K562 (cell line): ENCODE measurements at regions not wholly inside any gene's neighbourhood (a gene's known extent, or its start where the extent isn't known, plus 50 kb on each side); places are given as distances from the start of the nearest gene placed in this dataset.

Experiments
- ATAC-seq: fragments of 200-7000 bp; cut with Tn5 transposase; 3 replicates; pipeline ENCODE4 v1.9.1; 2020; ENCODE audit warnings: moderate library complexity
- BruUV-seq: library from RNA; stranded (reverse); fragments of 400-500 nt; replicated peaks from 2 replicates; lab custom pipeline; 2021; lab: Mats Ljungman, UMichigan
- CTCF ChIA-PET: fragments of 300-600 bp; formaldehyde crosslinking; extraction: SDS; loops from one replicate; lab custom pipeline; 2021; ENCODE audit warnings: low intra/inter-chr PET ratio; lab: Yijun Ruan, JAX
- POLR2A ChIA-PET: fragments of 300-600, 350-650 bp; sonication (Branson Sonifier 250); formaldehyde crosslinking; extraction: SDS; loops from one replicate; lab custom pipeline; 2021; ENCODE audit warnings: antibody characterized with exemption, inconsistent platforms; lab: Yijun Ruan, JAX
- DNase-seq, 4 experiments: peaks; one replicate each; pipeline versions ENCODE4 v3.0.0 to v3.0.0-alpha.2; 2011 to 2018; ENCODE audit warnings: low spot score in 3 of 4, mixed read lengths in 3 of 4; ENCODE audit errors: extremely low read depth in 1 of 4
- FAIRE-seq: peaks from 2 replicates; lab custom pipeline; 2011; peaks lifted over from hg19 to GRCh38; lab: Jason Lieb, UNC
- H2AFZ ChIP-seq: 2 replicates; pipeline ENCODE4 v1.6.0; 2011; ENCODE audit warnings: low read depth, low read length, control low read depth, inconsistent platforms
- H3K27ac ChIP-seq: fragments of 200-600 bp; 3 replicates; pipeline ENCODE4 v1.8.0; 2011; ENCODE audit warnings: low read depth, mild to moderate bottlenecking, control low read depth, inconsistent platforms, low read length, moderate library complexity, mixed read lengths; ENCODE audit errors: extremely low read depth
- H3K27me3 ChIP-seq, 2 experiments: fragments of 300-600 bp in 1 of 2; 2 replicates in 1 of 2; 3 replicates in 1 of 2; pipeline versions ENCODE4 v1.6.0 to v1.8.0; 2011; ENCODE audit warnings: inconsistent platforms in 2 of 2, low read length in 2 of 2, mild to moderate bottlenecking in 1 of 2, mixed read lengths in 1 of 2, moderate library complexity in 1 of 2; ENCODE audit not compliant: control insufficient read depth in 2 of 2, insufficient read depth in 2 of 2
- H3K36me3 ChIP-seq: fragments of 300-600 bp; 3 replicates; pipeline ENCODE4 v1.8.0; 2011; ENCODE audit warnings: mild to moderate bottlenecking, low read length, inconsistent platforms; ENCODE audit not compliant: control insufficient read depth, insufficient read depth
- H3K4me1 ChIP-seq, 2 experiments: fragments of 200-600 bp in 1 of 2; replicated peaks in 1 of 2; 2 replicates in 1 of 2; 3 replicates in 1 of 2; pipeline versions ENCODE4 v1.5.1 to v1.8.0; 2011; ENCODE audit warnings: inconsistent platforms in 2 of 2, low read length in 2 of 2, mild to moderate bottlenecking in 1 of 2, mixed read lengths in 1 of 2, moderate library complexity in 1 of 2; ENCODE audit not compliant: control insufficient read depth in 2 of 2, insufficient read depth in 2 of 2
- H3K4me2 ChIP-seq: 2 replicates; pipeline ENCODE4 v1.6.1; 2011; ENCODE audit warnings: low read length, control low read depth, inconsistent platforms, mixed read lengths; ENCODE audit not compliant: insufficient read depth
- H3K4me3 ChIP-seq: fragments of 200-600 bp; sonication (generic), shearing (Covaris generic); 2 replicates; pipeline ENCODE4 v1.5.1; 2016; ENCODE audit warnings: control low read depth, inconsistent platforms
- H3K79me2 ChIP-seq: fragments of 200-600 bp; 3 replicates; pipeline ENCODE4 v1.8.0; 2011; ENCODE audit warnings: low read length, inconsistent platforms; ENCODE audit not compliant: control insufficient read depth, insufficient read depth
- H3K9ac ChIP-seq, 2 experiments: 2 replicates each; pipeline versions ENCODE4 v1.6.0 to v1.6.1; 2011; ENCODE audit warnings: low read depth in 2 of 2, low read length in 2 of 2, control low read depth in 1 of 2, inconsistent platforms in 1 of 2, mild to moderate bottlenecking in 1 of 2, mixed read lengths in 1 of 2; ENCODE audit not compliant: insufficient read depth in 1 of 2
- H3K9me1 ChIP-seq: one replicate; pipeline ENCODE4 v1.6.0; 2011; ENCODE audit warnings: inconsistent platforms, mild to moderate bottlenecking, low read length, moderate library complexity; ENCODE audit not compliant: control insufficient read depth, insufficient read depth
- H3K9me3 ChIP-seq: replicated peaks from 2 replicates; pipeline ENCODE4 v1.5.1; 2011; ENCODE audit warnings: low read depth, low read length, inconsistent platforms; ENCODE audit not compliant: control insufficient read depth, insufficient read depth
- H4K20me1 ChIP-seq: replicated peaks from 2 replicates; pipeline ENCODE4 v1.6.1; 2011; ENCODE audit warnings: low read length, inconsistent platforms, mixed read lengths; ENCODE audit not compliant: control insufficient read depth, insufficient read depth
- CXXC5 ChIP-seq: fragments of 250-450 bp; sonication (Bioruptor Pico); IDR thresholded peaks from 2 replicates; pipeline ENCODE4 v1.8.0; 2022; ENCODE audit warnings: inconsistent platforms, mild to moderate bottlenecking, moderate library complexity
- HIVEP1 ChIP-seq: fragments of 250-450 bp; sonication (Bioruptor Pico); IDR thresholded peaks from 2 replicates; pipeline ENCODE4 v1.4.0; 2020; ENCODE audit warnings: mild to moderate bottlenecking
- HMBOX1 ChIP-seq: sonication (generic); IDR thresholded peaks from 2 replicates; pipeline ENCODE4 v1.6.1; 2016
- POLR2AphosphoS5 ChIP-seq: IDR thresholded peaks from 2 replicates; pipeline ENCODE4 v1.6.1; 2011; ENCODE audit warnings: mild to moderate bottlenecking, low read depth, low read length, moderate library complexity; ENCODE audit not compliant: control insufficient read depth, insufficient read depth
- RAD51 ChIP-seq: fragments of 450-650 bp; IDR thresholded peaks from 2 replicates; pipeline ENCODE4 v1.7.1; 2016; ENCODE audit warnings: low read depth, mild to moderate bottlenecking, borderline replicate concordance
- SIN3A ChIP-seq, 2 experiments: fragments of 150-350 bp in 1 of 2; IDR thresholded peaks; 2 replicates each; pipeline ENCODE4 v1.6.1; 2011 to 2016; ENCODE audit warnings: borderline replicate concordance in 2 of 2, low read depth in 2 of 2, low read length in 2 of 2, mild to moderate bottlenecking in 2 of 2, moderate library complexity in 2 of 2; ENCODE audit not compliant: control insufficient read depth in 1 of 2
- SMAD2 ChIP-seq: fragments of 150-350 bp; IDR thresholded peaks from 2 replicates; pipeline ENCODE4 v1.6.1; 2014; ENCODE audit warnings: low read depth, mild to moderate bottlenecking, low read length
- TAF15 ChIP-seq: fragments of 200-400 bp; formaldehyde crosslinking; IDR thresholded peaks from 2 replicates; pipeline ENCODE4 v1.6.1; 2017; ENCODE audit warnings: mild to moderate bottlenecking, low read depth, low read length, moderate library complexity
- TBL1XR1 ChIP-seq, 2 experiments: IDR thresholded peaks; 2 replicates each; pipeline ENCODE4 v1.6.1; 2012; ENCODE audit warnings: improper control_type of control experiment in 2 of 2, low read length in 2 of 2, mild to moderate bottlenecking in 1 of 2
- TRIM28 ChIP-seq: fragments of 450-650 bp; IDR thresholded peaks from 2 replicates; pipeline ENCODE4 v1.6.1; 2017
- ZNF124 ChIP-seq: sonication (generic); formaldehyde crosslinking; IDR thresholded peaks from 2 replicates; pipeline ENCODE4 v1.8.1; 2022; ENCODE audit warnings: missing genetic modification reagents
- ZNF174 ChIP-seq: fragments of 250-450 bp; sonication (Bioruptor Pico); IDR thresholded peaks from 2 replicates; pipeline ENCODE4 v1.4.0; 2020; ENCODE audit warnings: mild to moderate bottlenecking
- WGBS: fragments of 100-300 bp; shearing (Covaris generic); methylation state at CpG from one replicate; pipeline ENCODE4 v1.1.6; 2016; ENCODE audit warnings: low coverage, mixed read lengths; ENCODE audit not compliant: insufficient coverage; ENCODE audit errors: missing lambda C conversion rate; 5-methylcytosine and 5-hydroxymethylcytosine counted together
- in situ Hi-C: fragments of 300-500 bp; cut with MboI; formaldehyde crosslinking; loops from 4 replicates; pipeline ENCODE4 v1.15.0; 2018; ENCODE audit warnings: inconsistent platforms, mixed read lengths
- intact Hi-C: fragments of 100-400 bp; cut with micrococcal nuclease; formaldehyde crosslinking; loops from 2 replicates; pipeline ENCODE4 v1.14.2; 2022
- TF ChIP-seq, protein P1 (sequence below): fragments of 450-650 bp; conservative IDR thresholded peaks from 2 replicates; pipeline ENCODE4 v1.6.1; 2016; ENCODE audit warnings: missing genetic modification characterization, low read depth, mild to moderate bottlenecking, missing compliant biosample characterization, moderate library complexity

DNA sequence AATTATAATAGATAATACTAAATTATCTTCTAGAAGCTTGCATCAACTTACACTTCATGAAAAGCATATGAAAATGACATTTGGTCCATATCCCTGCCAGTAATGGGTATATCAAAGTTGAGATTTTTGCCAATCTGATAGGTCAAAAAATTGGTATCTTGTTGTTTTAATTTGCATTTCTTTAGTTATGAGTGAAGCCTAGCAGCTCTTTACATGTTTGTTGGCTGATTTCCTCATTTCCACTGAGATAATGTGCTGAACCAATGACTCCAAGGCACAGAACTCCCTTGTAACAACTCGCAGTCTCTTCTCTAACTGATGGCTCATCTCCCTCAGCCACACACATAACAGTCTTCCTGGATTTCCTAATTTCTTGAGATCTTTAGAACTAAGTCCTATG is 175.3 kb upstream of the SESN3 start:
- no peaks in the 10 kb centered on the region for H3K36me3 ChIP-seq
- H2AFZ ChIP-seq, result no peak overlapping the region
- H3K79me2 ChIP-seq, result no peaks in the 10 kb centered on the region
- TF ChIP-seq POLR2AphosphoS5 (no peak), HIVEP1 (no peak), TBL1XR1 (IDR thresholded peaks at IDR 0.05; ENCODE audit: low read length in 2 of 2) (no peak), SIN3A (IDR thresholded peaks at IDR 0.05; ENCODE audit: borderline replicate concordance in 2 of 2, control insufficient read depth in 1 of 2, low read depth in 2 of 2, low read length in 2 of 2) (no peak), TRIM28 (no peak), TAF15 (no peak), ZNF124 (CRISPR knock-in tag) (no peak), HMBOX1 (no peak), RAD51 (no peak), CXXC5 (no peak), ZNF174 (CRISPR knock-in tag) (no peak), SMAD2 (no peak)
- TF ChIP-seq, protein P1, sequence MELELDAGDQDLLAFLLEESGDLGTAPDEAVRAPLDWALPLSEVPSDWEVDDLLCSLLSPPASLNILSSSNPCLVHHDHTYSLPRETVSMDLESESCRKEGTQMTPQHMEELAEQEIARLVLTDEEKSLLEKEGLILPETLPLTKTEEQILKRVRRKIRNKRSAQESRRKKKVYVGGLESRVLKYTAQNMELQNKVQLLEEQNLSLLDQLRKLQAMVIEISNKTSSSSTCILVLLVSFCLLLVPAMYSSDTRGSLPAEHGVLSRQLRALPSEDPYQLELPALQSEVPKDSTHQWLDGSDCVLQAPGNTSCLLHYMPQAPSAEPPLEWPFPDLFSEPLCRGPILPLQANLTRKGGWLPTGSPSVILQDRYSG (tag), result no peak
- H3K4me1 ChIP-seq, result no peaks in the 10 kb centered on the region
- H3K9me3 ChIP-seq, result no peaks in the 10 kb centered on the region
- no peak overlapping the region for H3K4me2 ChIP-seq
- H3K9ac ChIP-seq, result no peak overlapping the region
- no peaks in the 10 kb centered on the region for H4K20me1 ChIP-seq
- CTCF ChIA-PET, result interaction anchor here (0.6 kb wide), 1 partner anchor 151 kb away, joined by 3 read pairs; no protein-coding TSS in a partner anchor
- in situ Hi-C loops, result no loop called here
- no peak overlapping the region for H3K4me3 ChIP-seq
- H3K9me1 ChIP-seq, result no peaks in the 10 kb centered on the region
- WGBS, result 0% methylated on average over 1 of the region's 1 CpG
- DNase-seq (no peak), FAIRE-seq (no peak), ATAC-seq (no peak)
- no TSS peak for BruUV-seq
- POLR2A ChIA-PET, result interaction anchor here (0.6 kb wide), 1 partner anchor 15 kb away, joined by 3 read pairs; no protein-coding TSS in a partner anchor
- no peak overlapping the region for H3K27ac ChIP-seq
- H3K27me3 ChIP-seq, result no peaks in the 10 kb centered on the region
- intact Hi-C loops, result no loop called here
